Common myeloid progenitor, CD34-positive (primary cell): ENCODE measurements at regions not wholly inside any gene's neighbourhood (a gene's known extent, or its start where the extent isn't known, plus 50 kb on each side); places are given as distances from the start of the nearest gene placed in this dataset.
"Not testable (repeated sequence)": the region's sequence is repeated elsewhere in the genome, so short reads cannot be mapped to it uniquely, and the experiment has no call there.

Experiments
- CTCF ChIA-PET: fragments of 350-600 bp; sonication (Branson Sonifier 250); formaldehyde crosslinking; loops from one replicate; lab custom pipeline; 2021; ENCODE audit warnings: antibody characterized with exemption; lab: Charles Lee
- POLR2A ChIA-PET: fragments of 350-600 bp; sonication (Branson Sonifier 250); formaldehyde crosslinking; loops from one replicate; lab custom pipeline; 2021; ENCODE audit warnings: antibody characterized with exemption; lab: Charles Lee
- DNase-seq, 3 donors: peaks; one replicate each; pipeline versions ENCODE4 v3.0.0 to v3.0.0-alpha.2; 2013
- H3K27ac ChIP-seq, 2 experiments: 1 replicate in 1 of 2; 2 replicates in 1 of 2; pipeline ENCODE4 v1.7.0; 2013; ENCODE audit warnings: inconsistent platforms in 2 of 2, low read length in 2 of 2, mild to moderate bottlenecking in 2 of 2, low read depth in 1 of 2, moderate library complexity in 1 of 2; ENCODE audit not compliant: severe bottlenecking in 2 of 2, insufficient read depth in 1 of 2, poor library complexity in 1 of 2
- H3K27me3 ChIP-seq, 5 experiments: replicated peaks in 2 of 5; 1 replicate in 3 of 5; 2 replicates in 2 of 5; pipeline versions ENCODE4 v1.6.1 to v1.7.0; 2013; ENCODE audit warnings: low read length in 4 of 5, mild to moderate bottlenecking in 2 of 5, moderate library complexity in 2 of 5, inconsistent platforms in 1 of 5; ENCODE audit not compliant: insufficient read depth in 5 of 5, control insufficient read depth in 4 of 5
- H3K36me3 ChIP-seq, 4 experiments: 1 replicate in 2 of 4; 2 replicates in 2 of 4; pipeline versions ENCODE4 v1.6.1 to v1.7.0; 2013; ENCODE audit warnings: low read length in 3 of 4, control low read depth in 1 of 4, mild to moderate bottlenecking in 1 of 4; ENCODE audit not compliant: control insufficient read depth in 4 of 4, insufficient read depth in 4 of 4
- H3K4me1 ChIP-seq, 4 experiments: 1 replicate in 3 of 4; 2 replicates in 1 of 4; pipeline versions ENCODE4 v1.6.1 to v1.7.1; 2013; ENCODE audit warnings: low read length in 3 of 4, mild to moderate bottlenecking in 3 of 4, control low read depth in 1 of 4, inconsistent platforms in 1 of 4, moderate library complexity in 1 of 4; ENCODE audit not compliant: control insufficient read depth in 4 of 4, insufficient read depth in 4 of 4; ENCODE audit errors: control extremely low read depth in 1 of 4
- H3K4me3 ChIP-seq, 7 experiments: 1 replicate in 4 of 7; 2 replicates in 3 of 7; pipeline versions ENCODE4 v1.5.1 to v1.7.0; 2013; ENCODE audit warnings: mild to moderate bottlenecking in 7 of 7, low read length in 6 of 7, moderate library complexity in 6 of 7, inconsistent platforms in 2 of 7, low read depth in 2 of 7, control low read depth in 1 of 7; ENCODE audit not compliant: insufficient read depth in 4 of 7, control insufficient read depth in 1 of 7; ENCODE audit errors: extremely low read depth in 1 of 7
- H3K9me3 ChIP-seq, 5 experiments: 1 replicate in 4 of 5; 2 replicates in 1 of 5; pipeline versions ENCODE4 v1.6.1 to v1.7.1; 2013; ENCODE audit warnings: low read length in 4 of 5, mild to moderate bottlenecking in 2 of 5, inconsistent platforms in 1 of 5, low read depth in 1 of 5, moderate library complexity in 1 of 5; ENCODE audit not compliant: control insufficient read depth in 4 of 5, insufficient read depth in 2 of 5; ENCODE audit errors: control extremely low read depth in 1 of 5
- WGBS: methylation state at CpG from one replicate; pipeline ENCODE4 v1.1.5; 2013; ENCODE audit not compliant: insufficient coverage; 5-methylcytosine and 5-hydroxymethylcytosine counted together

GRCh38 chr14:101322223-101322622 lies 239.1 kb upstream of the DIO3 start:
- 100% methylated on average over 5 of the region's 5 CpGs for WGBS
- DNase-seq: no peak
- H3K9me3 ChIP-seq: peaks cover 3 to 17% (median 7%) of the 10 kb centered on the region in 5 experiments
- POLR2A ChIA-PET: no interaction called here
- H3K36me3 ChIP-seq: no peaks in the 10 kb centered on the region
- no peaks in the 10 kb centered on the region for H3K4me1 ChIP-seq
- H3K4me3 ChIP-seq: no peak overlapping the region
- H3K27me3 ChIP-seq: peaks cover 0 to 3% (median 0%) of the 10 kb centered on the region in 5 experiments
- CTCF ChIA-PET: no interaction called here
- H3K27ac ChIP-seq: no peak overlapping the region

GRCh38 chr14:101323111-101323510 lies 238.2 kb upstream of the DIO3 start:
- POLR2A ChIA-PET: no interaction called here
- no peak for DNase-seq
- Histone ChIP-seq H3K36me3 (no peaks in the 10 kb centered on the region), H3K4me1 (no peaks in the 10 kb centered on the region), H3K4me3 (no peak overlapping the region), H3K27ac (no peak overlapping the region), H3K27me3 (peaks cover 0 to 3% (median 0%) of the 10 kb centered on the region in 5 experiments), H3K9me3 (peaks cover 3 to 17% (median 7%) of the 10 kb centered on the region in 5 experiments)
- 100% methylated on average over 1 of the region's 4 CpGs for WGBS
- CTCF ChIA-PET: interaction anchor here (0.8 kb wide), 1 partner anchor 643 kb away, joined by 3 read pairs; no protein-coding TSS in a partner anchor

- CTCF ChIA-PET: interaction anchor here (0.8 kb wide), 1 partner anchor 644 kb away, joined by 3 read pairs; no protein-coding TSS in a partner anchor
- 94% methylated on average over 6 of the region's 7 CpGs for WGBS
- DNase-seq, H3K4me1 ChIP-seq, H3K27me3 ChIP-seq, H3K4me3 ChIP-seq, H3K27ac ChIP-seq, H3K36me3 ChIP-seq, POLR2A ChIA-PET: not testable (repeated sequence)
- peaks cover 3 to 17% (median 7%) of the 10 kb centered on the region in 5 experiments for H3K9me3 ChIP-seq
Observed at GRCh38 chr14:101323614-101324235, 237.6 kb upstream of the DIO3 start.

GRCh38 chr14:101325319-101325718 lies 236.0 kb upstream of the DIO3 start:
- 100% methylated on average over 4 of the region's 4 CpGs for WGBS
- no peak for DNase-seq
- Histone ChIP-seq H3K27ac (no peak overlapping the region), H3K27me3 (no peaks in the 10 kb centered on the region), H3K9me3 (peaks cover 3 to 17% (median 7%) of the 10 kb centered on the region in 5 experiments), H3K36me3 (no peaks in the 10 kb centered on the region), H3K4me1 (no peaks in the 10 kb centered on the region), H3K4me3 (no peak overlapping the region)
- ChIA-PET POLR2A (no interaction called here), CTCF (no interaction called here)

GRCh38 chr14:101328412-101329028 lies 232.8 kb upstream of the DIO3 start:
- 95% methylated on average over 7 of the region's 10 CpGs for WGBS
- H3K27me3 ChIP-seq: peaks cover 0 to 5% (median 0%) of the 10 kb centered on the region in 5 experiments
- no peak for DNase-seq
- ChIA-PET POLR2A (no interaction called here), CTCF (no interaction called here)
- no peaks in the 10 kb centered on the region for H3K36me3 ChIP-seq
- no peaks in the 10 kb centered on the region for H3K4me1 ChIP-seq
- H3K9me3 ChIP-seq: peaks cover 3 to 12% (median 6%) of the 10 kb centered on the region in 5 experiments
- H3K27ac ChIP-seq: no peak overlapping the region
- no peak overlapping the region for H3K4me3 ChIP-seq

- peaks cover 0 to 5% (median 0%) of the 10 kb centered on the region in 5 experiments for H3K27me3 ChIP-seq
- H3K36me3 ChIP-seq: no peaks in the 10 kb centered on the region
- no peak overlapping the region for H3K27ac ChIP-seq
- CTCF ChIA-PET: no interaction called here
- no peaks in the 10 kb centered on the region for H3K4me1 ChIP-seq
- DNase-seq: no peak
- no peak overlapping the region for H3K4me3 ChIP-seq
- POLR2A ChIA-PET: no interaction called here
- H3K9me3 ChIP-seq: peaks cover 0 to 2% (median 0%) of the 10 kb centered on the region in 5 experiments
- 93% methylated on average over 18 of the region's 22 CpGs for WGBS
Observed at GRCh38 chr14:101330416-101331140, 230.7 kb upstream of the DIO3 start.

GRCh38 chr14:101331141-101331525 lies 230.2 kb upstream of the DIO3 start:
- Histone ChIP-seq H3K4me1 (no peaks in the 10 kb centered on the region), H3K27me3 (peaks cover 0 to 5% (median under 1%) of the 10 kb centered on the region in 5 experiments), H3K27ac (no peak overlapping the region), H3K36me3 (no peaks in the 10 kb centered on the region), H3K9me3 (no peaks in the 10 kb centered on the region), H3K4me3 (no peak overlapping the region)
- CTCF ChIA-PET: no interaction called here
- DNase-seq: no peak
- POLR2A ChIA-PET: no interaction called here
- WGBS: 89% methylated on average over 9 of the region's 10 CpGs
